MM.1S (cell line): ENCODE measurements at regions not wholly inside any gene's neighbourhood (a gene's known extent, or its start where the extent isn't known, plus 50 kb on each side); places are given as distances from the start of the nearest gene placed in this dataset.

Experiments used
- CTCF ChIP-seq: fragments of 300-600 bp; sonication (generic); IDR thresholded peaks from 2 replicates; pipeline ENCODE4 v1.5.1; 2016; ENCODE audit warnings: antibody characterized with exemption, low read length, mixed read lengths
- EZH2phosphoT487 ChIP-seq: fragments of 300-600 bp; sonication (generic); IDR thresholded peaks from 2 replicates; pipeline ENCODE4 v1.6.1; 2018; ENCODE audit warnings: antibody characterized with exemption, low read length

- TF ChIP-seq CTCF (no peak), EZH2phosphoT487 (no peak)
Observed at GRCh38 chr15:85905751-85906450, 111.2 kb upstream of the KLHL25 start.
